SK-N-SH treated with all-trans-retinoic acid at 6 μM for 48 hours (cell line): ENCODE measurements at regions not wholly inside any gene's neighbourhood (a gene's known extent, or its start where the extent isn't known, plus 50 kb on each side); places are given as distances from the start of the nearest gene placed in this dataset.

Experiments used
- BACH2 ChIP-seq: fragments of 250-450 bp; sonication (Bioruptor Pico); IDR thresholded peaks from 2 replicates; pipeline ENCODE4 v1.9.0; 2021; ENCODE audit warnings: mild to moderate bottlenecking, borderline replicate concordance
- CSDC2 ChIP-seq: fragments of 250-450 bp; sonication (Bioruptor Pico); IDR thresholded peaks from 2 replicates; pipeline ENCODE4 v1.5.0; 2020; ENCODE audit warnings: mild to moderate bottlenecking, moderate library complexity
- ESRRG ChIP-seq: fragments of 250-450 bp; sonication (Bioruptor Pico); IDR thresholded peaks from 2 replicates; pipeline ENCODE4 v1.6.1; 2021; ENCODE audit warnings: mild to moderate bottlenecking
- GLIS3 ChIP-seq: fragments of 250-450 bp; sonication (Bioruptor Pico); IDR thresholded peaks from 2 replicates; pipeline ENCODE4 v1.5.0; 2020; ENCODE audit warnings: mild to moderate bottlenecking, moderate library complexity
- ISL1 ChIP-seq: fragments of 250-450 bp; sonication (Bioruptor Pico); IDR thresholded peaks from 2 replicates; pipeline ENCODE4 v2.1.2; 2022; ENCODE audit warnings: mild to moderate bottlenecking, moderate library complexity
- SNAI2 ChIP-seq: fragments of 250-450 bp; sonication (Bioruptor Pico); IDR thresholded peaks from 2 replicates; pipeline ENCODE4 v1.5.0; 2020; ENCODE audit warnings: mild to moderate bottlenecking, moderate library complexity
- TCF4 ChIP-seq: fragments of 250-450 bp; sonication (Bioruptor Pico); IDR thresholded peaks from 2 replicates; pipeline ENCODE4 v1.8.0; 2021; ENCODE audit warnings: mild to moderate bottlenecking, moderate library complexity, borderline replicate concordance
- TOX ChIP-seq: fragments of 250-450 bp; sonication (Bioruptor Pico); IDR thresholded peaks from 2 replicates; pipeline ENCODE4 v1.8.0; 2021; ENCODE audit warnings: mild to moderate bottlenecking, moderate library complexity, borderline replicate concordance
- ZC3H10 ChIP-seq: fragments of 250-450 bp; sonication (Bioruptor Pico); IDR thresholded peaks from 2 replicates; pipeline ENCODE4 v1.5.1; 2021; ENCODE audit warnings: mild to moderate bottlenecking, moderate library complexity
- ZNF70 ChIP-seq: fragments of 450-650 bp; formaldehyde crosslinking; IDR thresholded peaks from 2 replicates; pipeline ENCODE4 v1.5.0; 2020; ENCODE audit warnings: mild to moderate bottlenecking, moderate library complexity
- TF ChIP-seq, protein P1 (sequence below): fragments of 250-450 bp; sonication (Bioruptor Pico); IDR thresholded peaks from 2 replicates; pipeline ENCODE4 v1.8.0; 2020; ENCODE audit warnings: mild to moderate bottlenecking, moderate library complexity, borderline replicate concordance
- TF ChIP-seq, protein P2 (sequence below): fragments of 250-450 bp; sonication (Bioruptor Pico); IDR thresholded peaks from 2 replicates; pipeline ENCODE4 v1.5.1; 2020; ENCODE audit warnings: low read depth, mild to moderate bottlenecking, moderate library complexity

DNA sequence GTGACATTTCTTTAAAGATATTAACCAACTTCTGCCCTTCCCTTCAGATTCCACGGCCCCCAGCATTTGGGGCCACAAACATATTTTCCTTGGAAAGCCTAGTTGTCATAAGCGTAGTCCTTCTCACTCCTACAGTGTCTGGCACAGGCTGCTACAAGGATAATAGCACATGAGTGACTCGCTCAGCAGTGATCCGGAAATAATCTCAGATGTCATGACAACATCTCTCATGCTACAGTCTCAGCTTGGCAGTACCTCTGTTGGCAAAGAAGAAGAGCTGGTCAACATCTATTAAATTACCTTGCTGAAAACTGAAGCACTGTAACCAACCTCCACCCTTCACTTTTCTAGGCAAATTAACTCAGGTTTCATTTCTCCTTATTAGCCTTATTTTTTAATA, 351.7 kb downstream of the RAD51AP2 start:
- TF ChIP-seq, protein P1, sequence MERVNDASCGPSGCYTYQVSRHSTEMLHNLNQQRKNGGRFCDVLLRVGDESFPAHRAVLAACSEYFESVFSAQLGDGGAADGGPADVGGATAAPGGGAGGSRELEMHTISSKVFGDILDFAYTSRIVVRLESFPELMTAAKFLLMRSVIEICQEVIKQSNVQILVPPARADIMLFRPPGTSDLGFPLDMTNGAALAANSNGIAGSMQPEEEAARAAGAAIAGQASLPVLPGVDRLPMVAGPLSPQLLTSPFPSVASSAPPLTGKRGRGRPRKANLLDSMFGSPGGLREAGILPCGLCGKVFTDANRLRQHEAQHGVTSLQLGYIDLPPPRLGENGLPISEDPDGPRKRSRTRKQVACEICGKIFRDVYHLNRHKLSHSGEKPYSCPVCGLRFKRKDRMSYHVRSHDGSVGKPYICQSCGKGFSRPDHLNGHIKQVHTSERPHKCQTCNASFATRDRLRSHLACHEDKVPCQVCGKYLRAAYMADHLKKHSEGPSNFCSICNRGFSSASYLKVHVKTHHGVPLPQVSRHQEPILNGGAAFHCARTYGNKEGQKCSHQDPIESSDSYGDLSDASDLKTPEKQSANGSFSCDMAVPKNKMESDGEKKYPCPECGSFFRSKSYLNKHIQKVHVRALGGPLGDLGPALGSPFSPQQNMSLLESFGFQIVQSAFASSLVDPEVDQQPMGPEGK = no peak
- TF ChIP-seq, protein P2, sequence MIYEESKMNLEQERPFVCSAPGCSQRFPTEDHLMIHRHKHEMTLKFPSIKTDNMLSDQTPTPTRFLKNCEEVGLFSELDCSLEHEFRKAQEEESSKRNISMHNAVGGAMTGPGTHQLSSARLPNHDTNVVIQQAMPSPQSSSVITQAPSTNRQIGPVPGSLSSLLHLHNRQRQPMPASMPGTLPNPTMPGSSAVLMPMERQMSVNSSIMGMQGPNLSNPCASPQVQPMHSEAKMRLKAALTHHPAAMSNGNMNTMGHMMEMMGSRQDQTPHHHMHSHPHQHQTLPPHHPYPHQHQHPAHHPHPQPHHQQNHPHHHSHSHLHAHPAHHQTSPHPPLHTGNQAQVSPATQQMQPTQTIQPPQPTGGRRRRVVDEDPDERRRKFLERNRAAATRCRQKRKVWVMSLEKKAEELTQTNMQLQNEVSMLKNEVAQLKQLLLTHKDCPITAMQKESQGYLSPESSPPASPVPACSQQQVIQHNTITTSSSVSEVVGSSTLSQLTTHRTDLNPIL (CRISPR knock-in tag) = no peak
- TF ChIP-seq ZNF70 (CRISPR knock-in tag) (no peak), SNAI2 (CRISPR knock-in tag) (no peak), TOX (CRISPR knock-in tag) (no peak), TCF4 (CRISPR knock-in tag) (no peak), CSDC2 (no peak), BACH2 (no peak), GLIS3 (CRISPR knock-in tag) (no peak), ZC3H10 (no peak), ESRRG (CRISPR knock-in tag) (no peak), ISL1 (peak; percentile 9; the same call in 1 of the 2 replicates)
